Tibial nerve (tissue), 4 donors: ENCODE measurements at regions not wholly inside any gene's neighbourhood (a gene's known extent, or its start where the extent isn't known, plus 50 kb on each side); places are given as distances from the start of the nearest gene placed in this dataset.

Experiments used
- DNase-seq, 2 donors: peaks; one replicate each; pipeline ENCODE4 v3.0.0-alpha.2; 2019; ENCODE audit warnings: low spot score in 2 of 2
- H3K27ac ChIP-seq, 4 donors: fragments of 200-600 bp; sonication (generic) in 3 of 4; one replicate each; pipeline ENCODE4 v1.5.1; 2017 to 2019; ENCODE audit warnings: mild to moderate bottlenecking in 1 of 4
- H3K27me3 ChIP-seq, 2 donors: fragments of 200-600 bp; sonication (generic) in 1 of 2; one replicate each; pipeline versions ENCODE4 v1.5.1 to v1.6.0; 2017 to 2019
- H3K36me3 ChIP-seq, 3 donors: fragments of 200-600 bp; sonication (generic); one replicate each; pipeline ENCODE4 v1.5.1; 2018 to 2019
- H3K4me1 ChIP-seq, 4 donors: fragments of 200-600 bp; sonication (generic) in 3 of 4; one replicate each; pipeline ENCODE4 v1.5.1; 2017 to 2019
- H3K4me3 ChIP-seq, 4 donors: fragments of 200-600 bp; sonication (generic) in 3 of 4; one replicate each; pipeline ENCODE4 v1.5.1; 2017 to 2019; ENCODE audit warnings: mild to moderate bottlenecking in 1 of 4, moderate library complexity in 1 of 4
- H3K9me3 ChIP-seq, 4 donors: fragments of 200-600 bp; sonication (generic) in 3 of 4; one replicate each; pipeline ENCODE4 v1.5.1; 2017 to 2019
- CTCF ChIP-seq, 5 experiments: fragments of 200-600 bp in 3 of 5; fragments of 450-650 bp in 2 of 5; sonication (generic) in 3 of 5; IDR thresholded peaks; one replicate each; pipeline ENCODE4 v1.5.1; 2016 to 2019; ENCODE audit warnings: antibody characterized with exemption in 5 of 5, mild to moderate bottlenecking in 3 of 5, moderate library complexity in 2 of 5
- EP300 ChIP-seq, 2 donors: sonication (generic); formaldehyde crosslinking; IDR thresholded peaks; one replicate each; pipeline ENCODE4 v1.6.1; 2017; ENCODE audit warnings: antibody characterized with exemption in 2 of 2, mild to moderate bottlenecking in 1 of 2
- POLR2A ChIP-seq, 2 donors: fragments of 450-650 bp; IDR thresholded peaks; one replicate each; pipeline ENCODE4 v1.6.1; 2017; ENCODE audit warnings: antibody characterized with exemption in 2 of 2, mild to moderate bottlenecking in 2 of 2, moderate library complexity in 2 of 2
- WGBS, 2 donors: methylation state at CpG; one replicate each; pipeline ENCODE4 v1.1.5; 2018; 5-methylcytosine and 5-hydroxymethylcytosine counted together

GRCh38 chrX:110846071-110846470, 50.5 kb upstream of the CHRDL1 start:
- Histone ChIP-seq H3K27me3 (peaks cover 0 to 19% of the 10 kb centered on the region in 2 donors), H3K9me3 (no peaks in the 10 kb centered on the region), H3K27ac (no peak overlapping the region), H3K4me3 (no peak overlapping the region), H3K4me1 (no peaks in the 10 kb centered on the region), H3K36me3 (no peaks in the 10 kb centered on the region)
- no peak for DNase-seq
- TF ChIP-seq EP300 (IDR thresholded peaks at IDR 0.05) (no peak), CTCF (IDR thresholded peaks at IDR 0.05) (no peak), POLR2A (IDR thresholded peaks at IDR 0.05) (no peak)
- WGBS, 2 donors: 62 to 71% methylated on average over 1 of the region's 1 CpG
